Fibroblast of gingiva (primary cell): ENCODE measurements at regions not wholly inside any gene's neighbourhood (a gene's known extent, or its start where the extent isn't known, plus 50 kb on each side); places are given as distances from the start of the nearest gene placed in this dataset.
"Not testable (repeated sequence)": the region's sequence is repeated elsewhere in the genome, so short reads cannot be mapped to it uniquely, and the experiment has no call there.

Source experiments
- DNase-seq: peaks from one replicate; pipeline ENCODE4 v3.0.0-alpha.2; 2011; ENCODE audit warnings: low read depth

- no peak for DNase-seq
Measured at GRCh38 chr6:67558985-67559384, 1076.1 kb upstream of the ADGRB3 start.

DNA sequence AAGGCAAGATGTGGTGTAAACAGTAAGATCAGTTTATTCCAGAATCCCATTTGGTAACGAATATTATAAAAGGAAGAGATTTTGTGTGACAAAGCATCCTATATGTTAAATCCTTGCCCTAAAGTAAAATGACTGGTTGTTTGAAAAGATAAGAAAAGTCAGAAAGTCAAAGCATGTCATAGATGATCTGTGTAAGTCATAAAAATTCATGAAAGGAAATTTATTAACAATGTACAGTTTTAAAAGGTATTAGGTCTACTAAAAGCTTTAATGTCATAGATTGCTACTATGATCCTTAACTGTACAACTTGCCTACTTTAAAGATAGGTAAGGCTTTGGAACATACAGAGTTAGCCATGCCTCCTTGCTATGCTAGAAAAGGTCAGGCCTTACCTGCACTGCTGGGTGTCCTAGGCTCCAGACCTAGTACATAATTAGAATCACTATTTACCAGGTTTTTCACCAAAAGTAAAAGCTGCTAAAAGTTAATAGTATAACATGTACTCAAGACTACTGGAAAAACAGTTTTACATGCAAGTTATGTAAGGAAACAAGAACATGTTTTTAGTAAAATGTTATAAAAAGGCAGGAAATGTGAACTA, 1090.1 kb upstream of the ADGRB3 start:
- DNase-seq, result no peak

DNA sequence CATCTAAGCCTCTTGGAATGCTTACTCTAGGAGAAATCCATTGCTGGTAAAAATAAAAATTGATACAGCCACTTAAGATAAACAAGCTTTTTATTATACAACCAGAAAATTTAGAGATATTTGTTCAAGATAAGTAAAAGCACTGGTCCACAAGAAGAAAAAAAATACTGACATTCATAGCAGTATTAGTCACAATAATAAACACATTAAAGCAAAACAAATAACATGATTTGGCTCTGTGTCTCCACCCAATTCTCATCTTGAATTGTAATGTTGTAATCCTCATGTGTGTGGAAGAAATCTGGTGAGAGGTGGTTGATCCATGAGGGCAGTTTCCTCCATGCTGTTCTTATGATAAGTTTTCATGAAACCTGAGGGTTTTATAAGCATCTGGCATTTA, 1093.5 kb upstream of the ADGRB3 start:
- peak; percentile 66 for DNase-seq

GRCh38 chr6:67538032-67538431, 1097.0 kb upstream of the ADGRB3 start:
- DNase-seq, result no peak

GRCh38 chr6:67535946-67536345, 1099.1 kb upstream of the ADGRB3 start:
- DNase-seq, result peak; percentile 5

- no peak for DNase-seq
Measured at GRCh38 chr6:67506352-67506751, 1128.7 kb upstream of the ADGRB3 start.

GRCh38 chr6:67501755-67502154, 1133.3 kb upstream of the ADGRB3 start:
- DNase-seq, result no peak

DNA sequence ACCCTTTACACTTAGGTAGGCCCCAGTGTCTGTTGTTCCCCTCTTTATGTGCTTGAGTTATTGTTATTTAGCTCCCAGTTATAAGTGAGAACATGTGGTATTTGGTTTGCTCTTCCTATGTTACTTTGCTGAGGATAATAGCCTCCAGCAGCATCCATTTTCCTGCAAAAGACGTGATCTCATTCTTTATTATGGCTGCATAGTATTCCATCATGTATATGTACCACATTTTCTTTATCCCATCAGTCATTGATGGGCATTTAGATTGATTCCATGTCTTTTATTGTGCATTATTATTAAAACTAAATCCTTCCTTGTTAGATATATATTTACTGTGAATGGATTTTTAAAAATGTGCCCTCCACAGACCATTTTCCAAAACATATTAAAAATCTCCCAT, 1137.3 kb upstream of the ADGRB3 start:
- DNase-seq, result no peak

DNA sequence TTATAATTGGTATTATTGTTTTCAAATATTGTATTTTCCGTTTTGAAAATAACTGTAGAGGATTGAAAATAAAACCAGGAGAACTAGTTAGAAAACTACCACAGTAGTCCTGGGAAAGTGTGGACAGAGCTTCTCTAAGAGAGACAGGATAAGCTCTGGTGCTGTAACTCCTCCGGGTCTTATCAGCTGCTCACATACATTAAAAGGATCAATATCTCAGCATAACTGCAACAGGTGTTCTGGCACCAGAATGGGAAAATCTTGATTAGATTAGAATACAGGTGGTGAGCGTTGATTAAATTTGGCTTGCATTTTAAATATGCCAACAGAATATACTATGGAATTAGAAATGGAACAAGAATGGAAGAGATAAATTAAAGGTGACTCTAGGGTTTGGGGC, 1138.9 kb upstream of the ADGRB3 start:
- DNase-seq, result no peak

DNA sequence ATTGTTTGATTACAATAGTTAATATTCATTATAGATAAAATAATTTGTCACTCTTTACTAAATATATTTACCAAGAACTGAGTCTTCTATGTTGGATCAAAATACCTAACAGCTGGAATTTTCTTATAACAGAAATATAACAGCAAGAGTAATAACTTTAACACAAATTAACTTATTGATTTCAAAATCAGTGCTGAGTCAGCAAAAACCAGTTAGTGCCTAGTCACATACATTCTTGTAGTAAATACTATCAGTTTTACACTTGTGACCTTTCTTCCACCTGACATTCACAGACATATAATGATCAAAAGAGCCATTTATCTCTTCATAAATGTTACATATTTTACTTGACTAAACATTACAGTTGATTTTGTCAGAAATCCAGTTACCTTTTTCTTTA, 1141.4 kb upstream of the ADGRB3 start:
- DNase-seq, result no peak

DNA sequence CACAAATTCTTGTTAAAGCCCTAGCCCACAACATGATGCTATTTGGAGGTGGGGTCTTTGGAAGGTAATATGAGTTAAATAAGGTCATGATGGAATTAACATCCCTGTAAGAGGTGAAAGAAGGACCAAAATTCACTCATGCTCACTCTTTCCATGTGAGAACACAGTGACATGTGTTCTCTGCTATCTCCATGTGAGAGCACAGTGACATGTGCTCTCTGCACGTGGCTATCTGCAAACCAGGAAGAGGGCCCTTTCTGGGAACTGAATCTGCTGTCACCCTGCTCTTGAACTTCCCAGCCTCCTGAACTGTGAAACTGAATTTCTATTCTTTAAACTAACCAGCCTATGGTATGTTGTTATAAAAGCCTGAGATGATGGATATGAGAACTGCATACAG, 1159.4 kb upstream of the ADGRB3 start:
- no peak for DNase-seq

GRCh38 chr6:67467341-67467740, 1167.7 kb upstream of the ADGRB3 start:
- DNase-seq, result no peak

- DNase-seq, result not testable (repeated sequence)
Measured at GRCh38 chr6:67462725-67463124, 1172.4 kb upstream of the ADGRB3 start.

DNA sequence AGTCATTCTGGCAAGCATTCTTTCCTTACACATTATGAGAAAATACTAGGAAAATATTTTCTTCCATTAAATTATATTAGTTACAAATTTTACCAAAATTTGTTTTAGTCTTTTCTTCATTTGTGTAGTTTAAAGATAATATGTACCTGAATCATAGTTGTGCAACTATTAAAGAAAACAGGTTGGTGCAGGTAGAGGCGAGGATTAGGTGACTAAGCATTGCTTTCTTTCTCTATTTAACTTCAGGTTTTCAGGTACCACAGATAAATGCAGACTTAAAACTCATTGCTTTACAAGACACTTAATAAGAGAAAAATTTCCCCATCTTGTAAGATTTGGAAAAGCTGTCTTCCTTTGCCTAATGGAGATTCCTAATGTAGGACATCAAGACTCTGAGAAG, 1175.5 kb upstream of the ADGRB3 start:
- DNase-seq, result no peak

DNA sequence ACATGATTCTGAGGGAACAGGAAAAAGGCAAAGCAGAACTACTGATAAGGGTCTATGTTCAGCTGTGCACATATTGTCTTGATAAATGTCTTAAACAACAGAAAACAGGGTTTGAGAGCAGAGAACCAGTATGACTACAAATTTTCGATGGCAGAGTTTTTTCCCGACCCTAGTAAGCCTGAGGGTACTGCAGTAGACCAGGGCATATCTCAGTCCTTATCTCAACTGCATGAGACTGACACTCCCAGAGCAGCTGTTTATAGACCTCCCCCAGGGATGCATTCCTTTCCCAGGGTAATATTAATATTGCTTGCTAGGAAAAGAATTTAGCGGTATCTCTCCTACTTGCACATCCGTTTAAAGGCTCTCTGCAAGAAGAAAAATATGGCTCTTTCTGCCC, 1176.8 kb upstream of the ADGRB3 start:
- DNase-seq, result no peak

DNA sequence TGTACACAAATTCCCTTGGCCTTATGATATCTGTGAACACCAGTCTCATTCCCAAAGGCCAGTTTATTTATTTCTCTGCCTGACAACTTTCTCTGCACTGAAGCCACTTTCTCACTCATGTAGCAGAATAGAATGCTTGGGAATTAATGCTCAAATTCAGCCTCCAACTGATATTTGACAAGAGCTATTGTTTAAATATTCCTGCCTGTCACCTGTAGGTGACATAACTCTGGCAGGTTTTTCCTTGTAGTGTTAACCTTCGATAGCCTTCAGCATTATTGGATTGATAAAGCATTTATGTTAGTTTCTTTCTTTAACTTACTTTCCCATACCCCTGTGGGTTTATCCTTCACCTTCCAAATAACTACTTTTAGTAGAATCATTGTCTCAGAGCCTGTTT, 1183.2 kb upstream of the ADGRB3 start:
- no peak for DNase-seq

- DNase-seq, result no peak
Measured at GRCh38 chr6:67450641-67451040, 1184.4 kb upstream of the ADGRB3 start.

GRCh38 chr6:67449602-67450001, 1185.5 kb upstream of the ADGRB3 start:
- DNase-seq, result no peak

DNA sequence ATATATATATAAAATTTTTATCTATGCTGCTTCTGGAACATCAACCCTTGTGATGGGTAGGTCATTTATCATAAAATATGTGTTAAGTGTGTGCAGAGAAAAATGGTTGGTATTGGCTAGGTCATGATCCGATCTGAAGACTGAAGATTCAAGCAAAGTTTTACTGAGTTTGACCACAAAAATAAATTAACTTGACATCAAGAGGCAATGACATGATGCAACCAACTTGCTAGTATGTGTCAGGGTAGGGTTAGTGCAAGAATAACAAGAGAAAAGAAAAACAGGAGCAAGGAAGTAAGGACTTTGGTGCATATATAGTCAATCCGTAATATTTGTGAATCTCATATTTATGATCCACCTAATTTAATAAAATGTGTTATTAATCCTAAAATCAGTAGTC, 1202.0 kb upstream of the ADGRB3 start:
- DNase-seq, result no peak

DNA sequence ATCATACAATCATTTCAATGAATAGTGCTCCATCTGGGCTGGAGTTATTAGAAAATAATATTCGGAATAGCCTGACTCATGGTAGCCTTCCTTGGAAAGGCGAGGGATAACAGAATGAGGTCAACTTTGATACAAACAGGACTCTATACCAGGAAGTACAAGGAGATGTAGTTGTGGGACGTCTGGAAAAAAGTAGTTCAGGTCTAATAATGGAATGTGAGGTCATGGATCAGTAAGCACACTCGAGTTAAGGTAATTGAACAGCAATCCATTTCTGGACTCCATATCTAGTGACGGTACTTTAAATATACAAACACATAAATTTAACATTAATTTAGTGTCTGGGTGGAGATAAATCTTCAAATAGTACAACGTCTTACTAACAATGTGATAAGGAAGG, 1204.0 kb upstream of the ADGRB3 start:
- DNase-seq, result no peak

- DNase-seq, result not testable (repeated sequence)
Measured at GRCh38 chr6:67426686-67427085, 1208.4 kb upstream of the ADGRB3 start.

- no peak for DNase-seq
Measured at GRCh38 chr6:67412035-67412434, 1223.0 kb upstream of the ADGRB3 start.

- DNase-seq, result no peak
Measured at GRCh38 chr6:67411036-67411435, 1224.0 kb upstream of the ADGRB3 start.

GRCh38 chr6:67394254-67394653, 1240.8 kb upstream of the ADGRB3 start:
- DNase-seq, result no peak

DNA sequence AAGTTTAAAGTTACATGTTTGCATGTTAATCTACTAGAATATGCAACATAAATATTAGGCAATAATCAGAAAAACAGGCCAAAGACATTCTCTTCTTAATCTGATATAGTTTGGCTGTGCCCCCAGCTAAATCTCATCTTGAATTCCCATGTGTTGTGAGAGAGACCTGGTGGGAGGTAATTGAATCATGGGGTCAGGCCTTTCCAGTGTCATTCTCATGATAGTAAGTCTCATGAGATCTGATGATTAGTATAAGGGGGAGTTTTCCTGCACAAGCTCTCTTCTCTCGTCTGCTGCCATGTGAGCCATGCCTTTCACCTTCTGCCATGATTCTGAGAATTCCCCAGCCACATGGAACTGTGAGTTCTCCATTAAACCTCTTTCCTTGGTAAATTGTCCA, 1241.7 kb upstream of the ADGRB3 start:
- DNase-seq, result peak; percentile 13
